NCI-H1694 treated with DMSO at 0.1 percent for 48 hours (cell line): ENCODE measurements at regions not wholly inside any gene's neighbourhood (a gene's known extent, or its start where the extent isn't known, plus 50 kb on each side); places are given as distances from the start of the nearest gene placed in this dataset.

Experiments
- DNase-seq: peaks from one replicate; lab custom pipeline; 2025; lab: John Stamatoyannopoulos, UW

DNA sequence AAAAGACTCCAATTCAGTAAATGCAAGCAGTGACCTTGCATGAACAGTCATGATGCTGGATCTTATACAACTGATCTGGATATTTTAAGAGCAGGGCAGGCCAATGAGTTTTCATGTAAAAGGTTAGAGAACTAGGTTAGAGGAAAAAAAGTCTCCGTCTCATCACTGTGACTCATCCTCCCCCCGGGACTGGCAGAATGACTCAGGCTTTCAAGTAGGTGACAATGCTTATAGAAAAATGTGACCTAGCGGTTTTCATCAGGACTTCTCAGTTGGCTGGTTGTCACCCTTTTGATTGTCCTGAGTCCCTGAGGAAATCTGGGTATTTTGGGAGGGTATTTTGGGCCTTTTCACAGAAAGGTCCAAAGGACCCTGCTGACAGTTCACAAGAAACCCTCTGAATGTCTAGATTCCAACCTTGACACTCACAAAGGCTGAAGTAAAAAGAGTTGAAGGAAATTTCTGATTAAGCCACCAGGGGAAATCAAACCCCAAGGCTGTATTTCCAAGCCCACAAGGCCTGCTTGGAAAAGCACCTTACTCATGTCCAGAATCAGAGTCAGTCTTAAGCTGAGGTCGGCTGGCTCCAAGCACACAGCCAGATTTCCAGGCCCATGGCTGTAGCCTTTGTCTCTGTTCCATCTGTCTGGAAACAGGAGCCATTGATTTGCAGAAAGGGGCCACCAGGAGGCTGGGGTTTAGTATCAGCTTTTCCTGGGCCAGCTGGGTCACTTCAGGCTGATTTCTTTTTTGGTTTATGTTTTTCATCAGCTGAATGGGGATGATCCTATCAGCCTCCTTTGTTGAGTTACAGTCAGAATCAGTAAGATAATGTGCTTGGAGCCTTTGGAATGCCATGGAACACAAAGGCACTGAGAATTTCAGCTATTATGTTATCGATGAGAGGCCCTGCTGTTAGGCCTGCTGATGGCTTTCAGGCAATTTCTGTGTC, 226.4 kb upstream of the HABP2 start:
- DNase-seq, result no peak

DNA sequence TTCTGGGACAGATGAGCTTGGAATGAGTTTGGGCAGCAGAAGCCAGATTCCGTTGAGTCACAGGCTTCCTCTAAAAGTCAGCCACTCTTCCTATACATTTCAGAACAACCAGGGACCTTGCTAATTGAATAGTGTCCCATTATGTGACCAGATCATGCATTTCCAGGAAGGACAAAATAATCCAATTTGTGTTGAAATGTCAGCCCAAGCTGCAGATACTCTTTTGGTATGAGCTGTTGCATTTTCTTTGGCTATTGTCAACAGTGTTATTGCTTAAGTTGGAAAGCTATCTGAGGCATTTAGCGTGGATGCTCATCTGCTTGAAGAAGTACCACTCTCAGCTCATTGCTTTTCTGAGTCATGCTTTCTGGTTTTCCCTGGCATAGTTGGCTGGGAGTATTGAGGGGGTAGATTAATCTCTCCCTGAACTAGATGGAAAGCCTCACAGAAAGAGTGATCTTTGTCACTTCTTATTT, 223.7 kb upstream of the HABP2 start:
- DNase-seq, result no peak

DNA sequence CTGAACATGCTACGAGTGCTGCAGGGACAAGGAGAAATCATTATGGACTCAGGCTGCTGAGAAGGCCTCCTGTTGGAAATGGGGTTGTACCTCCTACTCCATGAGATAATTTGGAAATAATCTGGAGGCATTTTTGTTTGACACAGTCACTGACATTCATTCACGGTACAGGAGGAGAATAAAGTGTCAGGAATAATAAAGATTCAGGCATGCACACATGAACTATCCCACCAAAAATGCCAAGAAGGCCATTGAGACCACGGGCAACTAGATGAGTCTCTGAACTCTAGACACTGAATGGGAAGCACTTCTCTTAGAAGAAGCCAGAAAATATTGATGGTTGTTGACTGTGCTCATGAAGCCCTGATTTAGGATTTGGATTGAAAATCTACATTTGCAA, 220.9 kb upstream of the HABP2 start:
- DNase-seq, result no peak

DNA sequence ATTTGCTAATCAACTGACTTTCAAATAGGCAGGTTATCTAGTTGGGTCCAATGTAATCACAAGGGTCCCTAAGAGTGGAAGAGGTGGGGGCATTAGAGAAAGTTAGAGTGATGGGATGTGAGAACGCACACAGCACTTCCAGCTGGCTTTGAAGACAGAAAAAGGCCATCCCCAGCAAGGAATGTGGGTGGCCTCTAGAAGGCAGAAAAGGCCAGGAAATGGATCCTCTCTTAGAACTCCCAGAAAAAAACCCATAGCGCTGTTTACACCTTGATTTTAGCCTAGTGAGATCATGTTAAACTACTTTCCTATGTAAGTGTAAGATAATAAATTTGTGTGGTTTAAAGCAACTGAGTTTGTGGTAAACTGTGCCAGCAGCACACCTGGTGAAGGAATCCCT, 219.5 kb upstream of the HABP2 start:
- no peak for DNase-seq

DNA sequence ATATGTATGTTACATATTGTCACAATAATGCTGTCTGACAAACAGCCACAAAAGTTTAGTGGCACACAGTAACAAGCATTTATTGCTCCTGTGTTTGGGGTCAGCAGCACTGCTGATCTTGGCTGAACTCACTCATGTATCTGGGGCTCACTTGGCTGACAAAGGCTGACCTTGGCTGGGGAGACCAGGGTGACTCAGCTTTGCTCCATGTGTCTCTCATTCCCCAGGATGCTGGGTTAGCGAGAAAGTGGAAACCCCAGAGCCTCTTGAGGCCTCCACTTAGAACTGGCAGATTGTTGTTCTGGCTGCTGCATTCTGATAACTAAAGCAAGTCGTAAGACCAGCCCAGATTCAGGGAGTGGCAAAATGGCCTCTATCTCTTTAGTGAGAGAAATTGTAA, 217.3 kb upstream of the HABP2 start:
- DNase-seq, result no peak

DNA sequence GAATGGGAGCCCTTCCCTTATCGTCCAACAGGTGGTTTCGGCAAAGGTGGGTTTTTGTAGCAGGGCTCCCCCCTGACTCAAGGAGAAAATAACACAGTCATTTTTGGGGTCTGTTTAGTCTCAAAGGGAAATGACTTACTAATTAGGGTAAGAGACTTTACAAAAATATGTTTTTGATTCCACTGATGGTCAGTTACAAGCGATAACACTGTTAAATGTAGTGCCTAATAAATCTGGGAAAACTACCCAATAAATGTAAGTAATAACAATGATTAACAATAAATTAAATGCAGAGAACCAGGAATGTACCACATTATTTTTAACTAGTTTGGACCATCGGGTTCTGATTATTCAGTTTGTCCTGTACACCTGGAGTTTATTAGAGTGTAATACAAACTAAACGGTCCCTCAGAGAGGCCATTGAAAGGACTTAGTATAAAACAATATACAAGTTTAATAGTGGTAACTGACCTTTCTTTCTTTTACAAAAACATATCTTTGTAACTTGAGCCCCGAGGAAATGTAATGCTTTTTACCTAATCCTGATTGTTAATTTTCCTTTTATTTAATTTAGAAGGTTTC, 216.2 kb upstream of the HABP2 start:
- DNase-seq, result no peak

DNA sequence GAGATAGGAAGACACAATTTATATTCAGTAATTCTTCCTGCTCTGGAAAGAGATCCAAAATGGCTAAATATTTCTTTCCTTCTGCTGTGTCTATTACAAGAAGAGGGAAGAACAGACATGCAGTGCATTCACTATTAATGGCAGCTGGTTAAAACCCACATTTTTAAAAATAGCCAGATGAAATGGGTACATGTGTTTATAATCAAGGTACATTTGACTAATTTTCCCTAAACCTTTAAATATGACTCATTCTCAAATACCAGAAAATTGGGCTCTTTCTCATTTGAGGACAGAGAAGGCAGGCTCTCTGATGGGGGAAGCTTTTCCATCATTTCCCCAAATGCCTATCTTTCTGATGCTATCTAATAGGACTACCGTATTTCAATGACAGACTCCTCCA, 215.7 kb upstream of the HABP2 start:
- no peak for DNase-seq

DNA sequence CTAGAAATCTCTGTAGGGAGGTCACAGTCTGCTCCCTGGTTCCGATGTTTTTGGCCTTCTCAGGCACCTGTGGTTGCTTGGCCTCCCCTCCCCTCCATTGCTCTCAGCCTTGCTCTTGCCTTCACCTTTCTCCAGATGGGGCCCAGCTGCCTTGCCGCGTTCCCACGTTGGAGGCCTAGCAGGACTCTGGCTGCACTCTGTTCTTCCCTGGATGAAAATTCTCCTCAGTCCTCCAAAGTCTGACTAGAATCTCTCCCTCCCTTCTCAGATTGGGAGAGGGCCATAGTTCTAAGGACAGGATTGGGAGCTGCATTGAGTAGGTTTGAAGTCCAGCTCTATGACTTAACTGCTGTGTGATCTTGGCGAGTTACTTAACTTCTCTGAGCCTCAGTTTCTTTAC, 213.7 kb upstream of the HABP2 start:
- DNase-seq, result no peak

DNA sequence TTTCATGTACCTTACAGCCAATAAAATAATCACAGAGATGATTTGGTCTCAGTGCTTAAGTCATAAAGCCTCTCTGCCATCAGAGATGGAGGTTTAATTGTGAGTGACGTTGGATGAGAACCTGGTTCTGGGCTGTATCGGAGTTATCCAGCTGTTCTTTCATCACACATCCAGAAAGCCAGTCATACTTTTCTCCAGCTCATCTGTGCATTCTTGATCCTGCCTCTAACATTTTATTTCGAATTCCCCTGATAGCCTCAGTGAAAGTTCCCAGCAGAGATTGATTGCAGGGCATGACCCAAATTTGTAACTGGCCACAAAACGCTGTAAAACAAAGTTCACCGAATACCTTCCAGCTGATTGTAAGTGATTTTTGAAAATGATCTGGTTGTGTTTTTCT, 212.6 kb upstream of the HABP2 start:
- DNase-seq, result no peak

DNA sequence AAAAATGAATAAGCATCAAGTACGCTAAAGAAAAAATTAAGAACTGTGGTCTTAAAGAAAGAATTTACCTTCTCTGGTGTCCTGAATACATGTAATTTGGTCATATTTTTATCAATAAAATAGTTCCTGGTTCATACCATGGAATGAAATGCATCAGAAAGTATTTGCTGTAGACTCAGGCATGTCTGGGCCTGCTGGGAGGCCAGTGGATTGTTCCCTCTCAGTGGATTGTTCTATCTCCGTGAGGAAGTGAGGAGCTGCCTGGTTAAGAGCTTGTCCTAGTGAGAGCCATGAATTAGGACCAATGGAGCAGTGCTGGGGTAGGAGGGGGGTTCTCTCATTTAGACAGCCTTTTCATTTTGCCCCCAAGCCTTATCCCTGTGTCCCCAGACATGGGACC, 211.7 kb upstream of the HABP2 start:
- DNase-seq, result no peak

DNA sequence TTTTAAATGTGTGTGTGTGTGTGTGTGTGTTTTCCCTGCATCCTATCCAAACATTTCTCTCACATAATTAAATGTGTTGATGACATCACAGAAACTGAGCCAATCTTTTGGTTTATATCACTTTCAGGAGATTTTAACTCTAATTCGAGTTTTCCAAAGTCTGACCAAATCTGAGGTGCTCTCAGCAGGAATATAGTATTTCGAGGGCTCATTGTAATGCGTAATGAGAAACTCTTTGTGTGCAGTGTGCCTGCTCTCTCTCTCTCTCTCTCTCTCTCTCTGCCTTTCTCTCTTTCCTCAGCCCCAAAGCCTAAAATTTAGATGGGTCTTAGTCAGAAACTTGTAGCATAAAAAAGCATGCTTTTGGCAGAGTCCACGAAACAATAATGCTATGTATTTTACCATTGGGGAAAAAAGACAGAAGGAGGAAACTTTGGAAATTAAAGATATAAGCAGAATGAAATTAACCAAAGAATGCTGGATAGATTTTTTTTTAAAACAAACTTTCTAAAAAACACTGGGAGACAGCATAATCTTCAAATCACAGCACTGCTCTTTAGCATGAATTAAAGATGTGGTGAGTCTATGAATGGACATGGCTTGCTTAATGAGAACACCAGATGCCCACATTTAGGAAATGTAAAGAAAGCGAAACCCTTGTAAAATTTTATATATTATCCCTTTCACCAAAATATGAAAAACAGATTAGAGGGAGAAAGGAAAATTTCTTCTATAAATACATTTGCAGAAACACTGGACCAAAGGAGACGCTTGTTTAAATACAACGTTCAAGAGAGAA, 206.8 kb upstream of the HABP2 start:
- no peak for DNase-seq

DNA sequence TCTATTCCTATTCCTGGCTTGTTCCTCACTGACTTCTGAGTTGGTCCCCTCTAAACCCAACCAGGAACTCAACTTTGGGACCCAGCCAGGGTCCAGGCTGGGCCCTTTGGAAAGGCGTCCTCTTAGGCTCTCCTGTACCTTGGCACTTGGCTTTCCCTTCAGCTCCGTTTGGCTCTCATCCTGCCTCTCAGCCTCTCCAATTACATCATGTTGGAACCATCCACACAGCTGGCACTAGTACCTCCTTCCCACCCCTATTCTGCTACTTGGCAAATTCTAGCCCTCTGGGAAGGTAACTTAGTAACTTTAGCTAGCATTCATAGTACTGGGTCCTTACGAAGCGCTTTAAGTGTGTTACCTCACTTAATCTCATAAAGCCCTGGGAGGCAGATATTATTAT, 205.3 kb upstream of the HABP2 start:
- no peak for DNase-seq

DNA sequence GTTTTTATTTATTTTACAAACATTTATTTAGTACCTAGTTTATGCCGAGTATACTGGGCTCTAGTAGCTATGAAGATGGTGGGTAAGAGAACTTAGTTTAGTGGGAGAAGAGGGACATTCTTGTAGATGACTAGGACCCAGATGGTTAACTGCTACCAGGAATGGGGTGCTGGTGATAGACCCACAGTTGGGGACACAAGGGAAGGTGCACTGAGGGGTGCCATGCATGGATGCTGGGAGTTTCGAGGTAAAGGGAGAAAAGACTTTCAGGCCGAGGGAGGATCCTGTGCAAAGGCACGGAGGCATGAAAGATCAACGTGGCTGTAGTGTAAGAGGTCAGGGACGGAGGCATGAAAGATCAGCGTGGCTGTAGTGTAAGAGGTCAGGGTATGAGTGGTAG, 204.2 kb upstream of the HABP2 start:
- DNase-seq, result no peak

DNA sequence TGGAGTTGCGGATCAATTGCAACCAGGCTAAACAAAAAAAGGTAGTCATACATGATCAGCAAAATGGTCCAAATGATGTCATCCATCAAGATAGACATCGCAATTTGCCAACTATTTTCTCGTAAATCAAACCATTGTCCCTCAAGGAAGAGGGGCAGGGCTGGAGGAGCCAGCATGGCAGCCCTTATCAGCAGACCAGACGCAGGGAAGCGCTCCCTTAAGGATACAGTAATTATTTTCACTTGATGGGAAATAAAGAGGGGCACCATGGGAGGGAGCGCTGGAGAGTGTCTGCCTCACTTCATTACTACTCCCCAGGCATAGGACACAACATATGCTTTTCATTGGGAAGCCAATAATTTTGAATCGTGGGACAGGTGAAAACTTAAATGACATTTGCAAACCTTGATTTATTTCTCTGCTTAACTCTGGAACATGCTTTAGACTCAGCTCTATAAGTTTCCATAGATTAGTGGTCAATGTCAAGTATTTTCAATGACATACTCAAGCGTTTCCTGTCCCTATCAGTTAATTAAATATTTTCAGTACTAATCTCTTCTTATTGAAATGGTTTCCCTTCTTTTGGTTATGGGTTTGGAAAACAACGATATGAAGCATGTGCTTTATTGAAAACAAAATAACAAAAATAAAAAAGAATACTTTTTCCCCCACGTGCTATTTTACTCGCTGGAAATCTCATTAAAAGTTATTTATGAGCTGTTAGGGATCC, 202.4 kb upstream of the HABP2 start:
- no peak for DNase-seq

DNA sequence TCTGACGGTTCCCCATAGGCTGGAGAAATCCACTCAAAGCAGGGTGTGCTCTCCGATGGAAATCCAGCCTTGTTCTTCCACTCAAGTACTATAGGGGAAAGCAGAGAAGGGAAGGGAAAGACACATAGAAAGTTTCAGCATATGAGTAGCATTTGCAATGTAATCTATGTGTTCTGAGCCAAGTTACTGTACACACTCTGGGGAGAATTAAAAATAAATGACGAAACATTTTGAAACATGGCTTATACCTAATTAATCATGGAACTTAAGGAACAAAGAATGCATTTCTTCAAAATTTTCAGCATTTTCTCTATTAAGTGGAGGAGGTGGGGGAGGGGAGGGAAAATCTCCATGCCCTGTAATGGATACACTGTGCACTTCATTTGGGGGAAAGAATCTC, 198.1 kb upstream of the HABP2 start:
- no peak for DNase-seq

DNA sequence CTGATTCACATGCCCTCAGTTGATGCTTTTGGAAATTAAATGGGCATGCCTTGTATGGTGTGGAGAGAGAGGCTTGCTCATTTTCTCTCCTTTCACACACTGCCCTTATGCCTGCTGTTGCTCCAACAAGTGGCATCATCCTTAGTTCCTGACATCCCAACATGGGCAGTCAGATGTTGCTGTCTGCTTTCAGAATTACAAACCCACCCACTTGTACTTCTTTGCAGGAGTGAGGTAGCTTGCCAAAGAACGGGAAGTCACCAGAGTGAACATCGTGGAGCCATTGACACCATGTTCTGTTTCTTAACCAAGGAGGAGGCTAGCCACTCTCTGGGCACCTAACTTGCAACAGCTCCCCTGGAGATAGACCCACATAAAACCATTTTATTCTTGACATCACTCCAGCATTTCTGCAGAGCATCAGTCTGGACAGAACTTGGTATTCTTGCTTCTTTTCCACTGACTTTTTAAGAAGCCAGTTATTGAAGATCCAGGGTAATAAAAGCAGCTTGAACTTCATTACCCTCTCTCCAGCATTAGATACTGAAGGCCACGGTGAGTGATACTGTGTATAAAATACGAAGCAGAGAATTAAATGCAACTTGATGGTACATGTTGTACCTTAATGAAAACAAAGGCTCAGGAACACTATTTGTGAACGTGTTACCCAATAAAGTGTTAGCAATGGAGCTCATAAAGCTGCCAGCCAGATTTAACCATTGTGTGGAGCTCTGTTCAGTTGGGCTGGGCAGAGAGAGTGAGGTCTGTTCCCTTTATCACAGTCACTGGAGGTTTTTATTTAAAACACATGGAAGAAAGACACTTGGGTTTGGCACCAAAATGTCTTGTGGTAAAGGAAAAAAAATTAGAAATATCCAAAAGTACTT, 195.8 kb upstream of the HABP2 start:
- no peak for DNase-seq

DNA sequence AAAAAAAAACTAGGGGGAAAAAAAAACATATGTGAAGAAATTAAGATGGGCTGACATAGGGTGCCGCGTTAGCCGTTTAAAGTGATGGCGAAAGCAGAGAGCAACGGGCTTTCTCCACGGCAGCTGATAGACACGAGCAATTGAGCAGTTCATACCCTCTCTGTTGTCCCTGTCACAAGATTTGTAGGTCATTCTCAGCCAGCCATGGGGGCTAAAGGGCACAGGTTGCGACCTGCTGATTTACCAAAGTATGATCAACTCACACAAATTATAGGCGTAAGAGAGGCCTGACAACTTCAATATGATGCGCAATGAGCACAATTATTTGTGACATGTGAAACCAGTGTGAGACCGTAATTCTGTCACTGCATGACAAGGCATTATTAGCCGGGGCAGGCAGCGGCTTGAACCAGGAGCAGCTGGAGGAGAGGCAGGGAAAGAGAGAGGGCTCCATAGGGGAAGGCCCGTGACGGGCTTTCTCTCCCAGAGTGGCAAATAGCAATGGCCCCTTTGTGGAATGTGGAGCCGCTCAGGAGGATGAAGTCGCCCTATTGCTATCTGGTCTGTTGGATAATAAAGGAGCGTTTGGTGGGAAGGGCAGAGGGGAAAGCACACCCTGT, 195.1 kb upstream of the HABP2 start:
- no peak for DNase-seq

DNA sequence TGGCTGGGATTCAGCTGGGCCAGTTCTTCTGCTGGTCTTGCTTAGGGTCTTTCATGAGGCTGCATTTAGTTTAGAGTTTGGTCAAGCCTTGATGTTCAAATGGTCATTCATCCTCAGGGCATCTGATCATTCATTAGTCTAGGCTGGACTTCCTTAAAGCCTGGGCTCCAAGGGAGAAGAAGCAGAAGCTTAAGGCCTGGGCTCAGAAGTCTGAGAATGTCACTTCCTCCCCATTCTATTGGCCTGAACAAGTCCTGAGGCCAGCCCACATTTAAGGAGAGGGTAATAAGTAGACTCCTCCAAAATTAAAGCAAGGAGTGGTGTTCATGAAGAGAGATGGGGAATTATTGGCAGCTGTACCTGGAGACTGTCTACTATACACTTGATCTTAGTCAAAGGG, 193.2 kb upstream of the HABP2 start:
- DNase-seq, result no peak

DNA sequence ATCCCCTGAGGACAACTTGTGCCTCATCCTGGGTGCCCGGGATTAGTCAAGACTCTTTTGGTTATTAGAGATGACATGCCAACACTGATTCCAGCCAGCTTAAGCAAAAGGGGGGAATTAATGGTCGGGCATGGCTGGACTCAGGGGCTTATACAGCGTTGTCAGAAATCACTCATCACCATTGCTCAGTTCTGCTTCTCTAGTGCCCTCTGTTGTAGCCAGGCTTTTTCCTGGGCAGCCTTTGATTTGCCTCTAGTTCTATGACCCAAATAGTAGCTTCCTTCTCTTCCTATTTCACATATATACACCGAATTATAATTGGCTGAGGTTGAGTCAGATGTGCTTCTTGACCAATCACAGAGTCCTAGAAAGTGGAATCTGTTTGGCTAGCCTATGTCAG, 192.0 kb upstream of the HABP2 start:
- no peak for DNase-seq

DNA sequence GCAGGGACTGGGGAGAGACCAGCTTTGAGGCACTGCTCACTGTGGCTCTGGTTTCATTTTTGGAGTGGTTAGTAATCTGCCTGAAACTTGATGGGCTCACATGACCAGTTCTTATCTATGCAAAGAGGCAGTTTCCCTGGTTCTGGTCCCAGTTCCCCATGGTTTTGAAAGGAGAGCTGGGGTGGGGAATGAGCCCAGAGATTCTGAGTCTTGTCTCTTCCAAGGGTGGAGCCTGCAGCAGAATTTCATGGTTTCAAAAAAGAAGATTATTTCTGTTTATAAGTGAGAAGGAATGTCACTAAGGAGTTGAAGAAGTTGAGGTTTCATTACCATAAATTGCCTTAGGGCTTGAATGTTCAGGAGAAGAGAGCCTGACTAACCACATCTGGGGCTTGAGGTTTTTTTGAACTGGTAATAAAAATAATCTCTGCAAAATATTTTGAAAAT, 190.2 kb upstream of the HABP2 start:
- DNase-seq, result no peak

DNA sequence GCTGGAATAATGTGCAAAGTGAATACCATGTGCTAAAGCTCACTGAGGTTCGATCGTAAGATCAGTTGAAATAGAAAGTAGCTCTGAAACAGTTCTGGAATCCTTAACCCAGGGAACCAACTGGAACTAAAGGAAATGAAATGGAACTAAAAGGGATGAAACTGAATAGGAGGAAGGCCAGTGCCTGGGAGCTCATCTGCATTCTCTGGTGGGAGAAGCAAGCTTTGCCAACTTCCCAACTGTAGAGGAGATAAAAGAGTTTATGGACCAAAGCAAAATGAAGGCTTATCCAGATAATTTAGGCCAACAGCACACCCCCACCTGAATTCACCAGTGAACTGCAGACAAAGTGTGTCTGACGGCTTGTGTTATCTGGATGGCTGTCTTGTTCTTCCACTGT, 188.6 kb upstream of the HABP2 start:
- DNase-seq, result no peak
